ENCODE measurements at regions not wholly inside any gene's neighbourhood (a gene's known extent, or its start where the extent isn't known, plus 50 kb on each side); places are given as distances from the start of the nearest gene placed in this dataset.
A peak's percentile ranks its signal among the peaks of the same experiment; 100 is the strongest.

GRCh38 chr9:109682227-109682626, 97.8 kb upstream of the PALM2AKAP2 start:
- no peak for DNase-seq

- peak; percentile 12 for DNase-seq
Measured at GRCh38 chr9:109683521-109683920, 96.5 kb upstream of the PALM2AKAP2 start.

GRCh38 chr9:109689701-109690100, 90.3 kb upstream of the PALM2AKAP2 start:
- peak; percentile 14 for DNase-seq

- peak; percentile 25 for DNase-seq
Measured at GRCh38 chr9:109699019-109699418, 81.0 kb upstream of the PALM2AKAP2 start.

- DNase-seq, result no peak
Measured at GRCh38 chr9:109704546-109704945, 75.5 kb upstream of the PALM2AKAP2 start.

- peak; percentile 45 for DNase-seq
Measured at GRCh38 chr9:109705515-109705914, 74.5 kb upstream of the PALM2AKAP2 start.

- DNase-seq, result no peak
Measured at GRCh38 chr9:109707355-109707754, 72.6 kb upstream of the PALM2AKAP2 start.

GRCh38 chr9:109708451-109708945, 71.5 kb upstream of the PALM2AKAP2 start:
- peak; percentile 73 for DNase-seq

- DNase-seq, result no peak
Measured at GRCh38 chr9:109709866-109710265, 70.1 kb upstream of the PALM2AKAP2 start.

GRCh38 chr9:109710830-109711229, 69.2 kb upstream of the PALM2AKAP2 start:
- no peak for DNase-seq

GRCh38 chr9:109715344-109715743, 64.7 kb upstream of the PALM2AKAP2 start:
- no peak for DNase-seq

- DNase-seq, result no peak
Measured at GRCh38 chr9:109716631-109717030, 63.4 kb upstream of the PALM2AKAP2 start.

GRCh38 chr9:109717342-109717741, 62.7 kb upstream of the PALM2AKAP2 start:
- no peak for DNase-seq

- no peak for DNase-seq
Measured at GRCh38 chr9:109718861-109719260, 61.1 kb upstream of the PALM2AKAP2 start.

- DNase-seq, result no peak
Measured at GRCh38 chr9:109721001-109721400, 59.0 kb upstream of the PALM2AKAP2 start.

GRCh38 chr9:109722007-109722406, 58.0 kb upstream of the PALM2AKAP2 start:
- no peak for DNase-seq

GRCh38 chr9:109723781-109724180, 56.2 kb upstream of the PALM2AKAP2 start:
- no peak for DNase-seq

- DNase-seq, result no peak
Measured at GRCh38 chr9:109725460-109725859, 54.5 kb upstream of the PALM2AKAP2 start.

- no peak for DNase-seq
Measured at GRCh38 chr9:109726119-109726518, 53.9 kb upstream of the PALM2AKAP2 start.

GRCh38 chr9:109728686-109729300, 51.2 kb upstream of the PALM2AKAP2 start:
- peak; percentile 86 for DNase-seq

- DNase-seq, result no peak
Measured at GRCh38 chr9:109729513-109729912, 50.5 kb upstream of the PALM2AKAP2 start.

Measured in fibroblast of skin of abdomen (primary cell).